Stimulated activated naive CD4-positive, alpha-beta T cell treated with Interleukin-2 at 50 U/mL for 16 hours (primary cell): ENCODE measurements at regions not wholly inside any gene's neighbourhood (a gene's known extent, or its start where the extent isn't known, plus 50 kb on each side); places are given as distances from the start of the nearest gene placed in this dataset.
"Not testable (repeated sequence)": the region's sequence is repeated elsewhere in the genome, so short reads cannot be mapped to it uniquely, and the experiment has no call there.

Experiments used
- DNase-seq: peaks from one replicate; lab custom pipeline; 2025; lab: John Stamatoyannopoulos, UW

DNA sequence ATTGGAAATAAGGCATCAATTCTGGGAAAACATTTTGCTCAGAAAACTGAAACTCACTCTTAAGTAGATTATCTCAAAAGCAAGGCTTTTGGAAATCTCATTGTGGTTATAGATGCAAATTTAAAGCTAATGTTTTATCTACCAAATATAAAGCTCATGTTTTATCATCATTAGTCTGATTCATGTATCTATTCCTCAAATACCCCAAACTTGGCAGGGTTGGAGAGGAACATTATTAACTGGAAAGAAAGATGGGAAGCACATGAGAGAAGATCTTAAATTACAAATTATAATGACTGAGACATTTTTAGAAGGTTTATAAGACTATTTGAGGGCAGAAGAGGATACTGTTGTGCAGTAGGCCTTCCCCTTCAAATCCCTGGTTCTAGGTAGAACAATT, 137.3 kb upstream of the TGFBR2 start:
- no peak for DNase-seq

DNA sequence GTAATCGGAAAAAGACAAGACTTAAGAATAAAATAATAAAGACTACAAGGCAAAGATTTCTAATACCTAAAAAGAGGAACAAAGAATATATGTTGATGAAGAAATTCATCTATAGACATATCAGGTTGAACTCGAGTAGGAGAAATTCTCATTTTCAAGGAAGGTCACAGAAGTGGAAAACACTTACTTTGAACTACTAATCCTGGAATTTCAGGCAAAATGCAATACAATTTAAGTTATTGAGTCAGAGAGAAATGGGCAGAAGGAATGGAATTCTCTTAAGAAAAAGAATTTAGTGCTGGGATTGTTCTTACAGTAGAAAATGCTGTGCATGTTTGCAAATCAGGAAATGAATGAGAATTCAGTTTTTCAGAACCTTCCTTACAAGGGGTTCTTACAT, 135.9 kb upstream of the TGFBR2 start:
- no peak for DNase-seq

DNA sequence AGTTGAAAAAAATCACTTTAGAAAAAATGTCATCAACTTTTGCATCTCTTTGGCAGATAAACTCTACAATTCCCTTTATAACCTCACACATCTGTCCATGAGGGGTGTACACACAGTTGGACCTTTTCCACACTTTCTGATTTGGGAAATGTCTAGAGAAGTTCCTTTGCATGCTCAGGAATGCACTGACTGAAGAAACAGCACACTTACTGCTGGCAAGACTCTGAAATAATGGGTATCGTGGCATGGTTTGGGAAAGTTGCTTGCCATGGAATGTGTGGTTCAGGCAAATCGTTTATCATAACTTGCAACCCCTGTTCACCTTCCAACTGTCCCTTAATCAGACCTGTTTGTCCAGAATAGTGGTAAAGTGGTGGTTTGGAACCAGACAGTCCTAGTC, 135.3 kb upstream of the TGFBR2 start:
- DNase-seq, result no peak

DNA sequence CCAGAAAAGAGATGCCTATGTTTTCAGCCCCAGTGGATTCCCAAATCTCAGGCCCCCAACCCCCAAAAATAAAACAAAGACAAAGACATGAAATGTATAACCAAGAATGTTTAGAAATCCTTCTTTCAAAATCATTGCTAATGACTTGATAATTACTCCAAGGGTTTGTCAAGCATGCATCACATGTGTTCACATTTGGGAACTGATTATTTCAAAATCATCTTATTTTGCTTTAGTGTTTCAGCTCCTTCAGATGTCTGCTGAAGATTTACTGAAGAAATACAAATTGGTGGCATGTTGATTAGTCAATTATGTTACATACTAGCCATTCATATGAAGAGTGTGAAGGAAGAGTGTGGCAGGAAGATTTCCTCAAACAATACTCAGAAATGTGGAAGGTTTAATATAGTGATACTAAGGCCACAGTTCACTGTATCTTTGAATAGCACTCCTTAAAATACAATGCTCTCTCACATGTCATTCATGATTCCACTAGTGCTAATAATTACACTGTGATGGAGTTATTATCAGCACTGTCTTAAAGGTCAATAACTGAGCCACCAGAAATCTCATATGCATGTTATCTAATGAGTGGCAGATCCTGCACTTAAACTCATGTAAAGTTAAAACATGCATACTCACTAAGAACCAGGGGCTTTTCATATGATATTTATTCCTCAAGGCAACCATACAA, 134.5 kb upstream of the TGFBR2 start:
- DNase-seq, result no peak

DNA sequence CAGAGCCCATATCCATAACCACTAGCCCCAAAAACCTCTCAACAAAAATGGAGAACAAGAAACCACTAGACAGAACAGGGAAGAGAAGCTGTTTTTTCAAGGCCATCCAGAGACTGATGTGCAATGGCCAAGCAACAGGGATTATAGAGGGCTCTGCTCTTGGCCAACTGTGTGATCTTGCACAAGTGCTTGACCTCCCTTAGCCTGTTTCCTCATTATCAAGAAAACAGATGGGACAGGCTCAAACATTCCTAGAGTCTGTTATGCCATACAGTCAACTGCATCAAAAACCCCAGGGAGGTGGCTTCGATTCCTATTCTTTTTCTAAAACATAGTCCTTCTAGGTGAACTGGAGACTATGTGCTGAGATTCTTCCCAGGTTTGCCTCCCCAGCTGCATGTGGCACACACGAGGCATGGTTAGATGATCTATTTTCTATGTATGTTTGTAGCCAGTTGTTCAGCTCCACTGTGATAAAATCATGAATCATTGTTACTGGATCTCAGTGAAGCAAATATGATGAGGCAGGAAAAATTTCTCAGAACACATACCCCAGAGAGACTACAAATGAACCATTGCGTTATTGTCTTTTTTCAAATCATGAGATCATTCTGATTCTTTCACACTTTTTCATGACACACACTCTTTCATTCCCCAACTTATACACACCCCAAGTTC, 132.9 kb upstream of the TGFBR2 start:
- no peak for DNase-seq

DNA sequence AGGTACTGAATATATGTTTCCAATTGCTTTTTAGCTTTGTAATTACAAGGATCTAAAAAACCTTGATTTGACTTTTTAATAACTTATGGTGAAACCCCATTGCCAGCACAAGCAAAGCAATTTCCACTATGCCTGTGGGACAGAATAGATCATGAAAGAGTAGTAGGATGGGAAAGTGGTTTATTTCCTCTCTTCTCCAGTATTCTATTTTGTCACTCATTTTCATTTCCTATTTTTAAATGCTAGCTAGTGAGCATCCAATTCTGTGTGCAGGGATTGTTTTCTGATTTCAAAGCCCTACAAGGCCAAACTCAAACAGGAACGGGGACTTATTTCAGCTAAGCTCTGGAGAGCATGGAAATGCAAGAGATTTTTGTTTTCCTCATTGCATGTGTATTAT, 132.0 kb upstream of the TGFBR2 start:
- no peak for DNase-seq

DNA sequence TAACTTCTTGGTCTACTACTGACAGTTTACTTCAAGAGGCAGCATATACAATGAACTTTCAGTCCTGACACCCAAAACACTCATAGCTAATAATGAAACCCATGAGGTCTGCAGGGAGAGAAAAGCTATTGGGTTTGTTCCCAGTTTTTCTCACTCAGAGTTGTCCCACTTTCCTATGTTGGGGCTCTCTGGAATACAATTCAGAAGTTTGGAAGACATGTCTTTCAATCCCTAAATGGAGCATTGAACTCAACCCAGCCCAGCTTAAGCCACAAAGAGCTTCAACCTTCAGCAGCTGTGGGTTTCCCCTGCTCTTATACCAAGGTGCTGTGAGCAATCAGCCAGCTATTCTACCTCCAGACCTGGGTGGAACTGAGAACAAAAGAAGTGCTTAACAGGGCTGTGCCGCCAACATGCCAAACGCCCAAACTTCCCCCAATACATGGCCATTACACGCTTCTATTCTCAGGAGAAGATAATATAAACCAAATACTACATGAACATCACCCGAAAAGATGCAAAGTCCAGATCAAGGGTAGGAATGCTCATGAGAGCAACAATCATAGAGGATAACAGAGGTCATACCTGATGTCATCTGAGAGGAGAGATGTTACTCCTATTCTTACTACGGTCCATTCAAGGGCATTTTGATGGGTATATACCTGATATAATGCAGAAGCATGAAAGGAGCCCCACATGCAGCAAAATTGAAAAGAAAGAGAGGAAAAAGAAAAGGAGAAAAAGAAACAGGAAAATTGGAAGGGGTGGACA, 131.2 kb upstream of the TGFBR2 start:
- no peak for DNase-seq

DNA sequence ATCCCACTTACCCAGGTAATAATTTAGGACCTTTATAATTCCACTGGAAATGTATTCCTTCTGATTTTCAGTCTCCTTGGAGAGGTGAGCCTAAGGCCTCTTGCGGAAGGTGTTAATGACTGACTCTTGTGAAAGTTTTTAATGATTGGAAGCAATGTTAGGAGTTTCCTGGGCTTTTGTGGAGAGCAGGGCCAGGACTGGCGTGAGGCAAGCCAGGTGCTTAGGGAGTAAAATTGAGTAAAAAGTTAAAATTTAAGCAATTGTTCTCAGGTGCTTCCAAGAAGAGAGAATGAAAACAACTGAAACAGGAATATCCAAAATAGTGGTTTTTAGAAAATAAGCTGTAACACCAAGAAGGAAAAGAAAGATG, 130.6 kb upstream of the TGFBR2 start:
- no peak for DNase-seq

DNA sequence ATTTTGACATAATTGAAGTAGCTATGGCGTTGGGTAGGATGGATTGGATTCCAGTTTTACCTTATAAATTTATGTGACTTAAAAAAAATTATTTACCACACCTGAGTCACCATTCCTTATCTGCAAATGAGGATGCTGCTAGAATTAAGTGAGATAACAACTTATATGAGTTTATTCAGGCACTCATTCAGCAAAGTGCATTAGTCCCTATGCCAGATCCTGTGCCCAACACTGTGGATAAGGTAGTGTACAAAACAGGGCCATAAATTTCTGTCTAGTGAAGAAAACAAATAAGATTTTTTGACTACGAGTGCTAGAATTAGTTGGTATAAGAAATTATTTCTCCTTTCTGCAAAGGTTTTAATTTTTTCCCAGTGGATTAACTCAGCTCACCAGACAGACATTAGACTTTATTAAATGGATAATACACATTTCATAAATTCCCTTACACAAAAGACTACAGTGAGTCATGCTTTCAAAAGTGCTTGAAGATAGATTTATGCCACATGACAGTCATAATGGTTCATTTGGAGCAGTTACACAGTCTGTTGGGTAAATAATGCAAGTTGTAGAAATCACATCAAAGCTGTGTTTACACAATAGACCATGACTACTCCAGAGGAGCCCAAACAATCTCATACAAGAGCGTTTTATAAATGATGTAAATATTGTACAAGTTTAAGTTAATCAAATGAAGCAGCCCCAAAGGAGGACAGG, 129.9 kb upstream of the TGFBR2 start:
- no peak for DNase-seq

DNA sequence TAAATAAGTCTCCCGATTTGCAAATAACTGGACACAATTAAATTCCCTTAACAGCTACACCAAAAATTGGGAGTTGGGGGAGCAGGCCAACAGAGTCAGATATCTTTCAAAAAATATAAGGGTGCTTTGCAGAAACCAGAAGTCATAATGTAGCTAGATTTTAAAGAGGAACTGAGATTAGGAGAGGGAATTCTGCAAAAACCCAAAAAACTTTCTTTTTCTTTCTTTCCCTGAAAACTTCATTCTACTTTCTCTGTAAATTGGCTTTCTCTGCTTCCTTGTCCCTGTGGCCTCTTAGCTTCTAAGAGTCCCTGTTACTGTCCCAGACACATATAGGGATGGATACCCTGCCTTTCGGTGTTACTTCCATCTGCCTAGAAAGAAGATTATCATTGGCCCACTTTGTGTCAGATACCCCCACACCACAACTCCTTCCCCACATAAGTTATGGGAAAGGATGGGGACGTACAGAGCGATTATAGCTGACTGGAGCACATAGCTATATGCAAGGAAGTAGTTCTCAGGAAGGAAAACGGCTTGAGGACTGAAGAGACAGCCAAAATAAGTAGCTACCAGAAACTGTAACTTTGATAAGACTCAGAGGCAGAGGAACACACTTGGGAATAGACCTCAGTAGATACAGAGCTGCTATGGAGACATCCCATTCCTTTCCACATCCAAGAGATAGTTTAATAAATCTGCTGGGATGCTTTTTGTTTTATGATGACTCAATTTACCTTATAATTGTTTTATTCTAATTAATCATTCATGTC, 129.1 kb upstream of the TGFBR2 start:
- DNase-seq, result no peak

DNA sequence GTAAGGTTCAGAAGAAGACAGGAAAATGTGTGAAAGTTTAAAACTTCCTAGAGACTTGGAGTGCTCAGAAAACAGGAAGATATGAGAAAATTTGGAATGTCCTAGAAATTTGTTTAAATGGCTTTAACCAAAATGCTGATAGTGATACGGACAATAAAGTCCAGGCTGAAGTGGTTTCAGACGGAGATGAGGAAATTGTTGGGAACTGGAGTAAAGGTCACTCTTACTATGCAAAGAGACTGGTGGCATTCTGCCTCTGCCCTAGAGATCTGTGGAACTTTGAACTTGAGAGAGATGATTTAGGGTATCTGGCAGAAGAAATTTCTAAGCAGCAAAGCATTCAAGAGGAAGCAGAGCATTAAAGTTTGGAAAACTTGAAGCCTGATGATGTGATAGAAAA, 126.7 kb upstream of the TGFBR2 start:
- not testable (repeated sequence) for DNase-seq

DNA sequence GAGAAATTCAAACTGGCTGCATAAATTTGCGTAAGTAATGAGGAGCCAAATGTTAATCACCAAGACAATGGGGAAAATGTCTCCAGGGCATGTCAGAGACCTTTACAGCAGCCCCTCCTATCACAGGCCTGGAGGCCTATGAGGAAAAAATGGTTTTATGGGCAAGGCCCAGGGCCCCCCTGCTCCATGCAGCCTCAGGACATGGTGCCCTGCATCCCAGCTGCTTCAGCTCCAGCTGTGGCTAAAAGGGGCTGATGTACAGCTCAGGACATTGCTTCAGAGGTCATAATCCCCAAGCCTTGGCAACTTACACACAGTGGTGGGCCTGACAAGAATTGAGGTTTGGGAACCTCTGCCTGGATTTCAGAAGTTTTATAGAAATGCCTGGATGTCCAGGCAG, 126.2 kb upstream of the TGFBR2 start:
- DNase-seq, result not testable (repeated sequence)

DNA sequence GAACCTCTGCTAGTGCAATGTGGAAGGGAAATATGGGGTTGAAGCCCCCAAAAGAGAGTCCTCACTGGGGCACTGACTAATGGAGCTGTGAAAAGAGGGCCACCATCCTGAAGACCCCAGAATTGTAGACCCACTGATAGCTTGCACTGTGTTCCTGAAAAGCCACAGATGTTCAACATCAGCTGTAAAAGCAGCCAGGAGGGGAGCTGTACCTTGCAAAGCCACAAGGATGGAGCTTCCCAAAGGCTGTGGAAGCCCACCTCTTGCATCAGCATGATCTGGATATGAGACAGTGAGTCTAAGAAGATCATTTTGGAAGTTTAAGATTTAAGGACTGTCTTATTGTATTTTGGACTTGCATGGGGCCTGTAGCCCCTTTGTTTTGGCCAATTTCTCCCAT, 125.8 kb upstream of the TGFBR2 start:
- DNase-seq, result no peak

DNA sequence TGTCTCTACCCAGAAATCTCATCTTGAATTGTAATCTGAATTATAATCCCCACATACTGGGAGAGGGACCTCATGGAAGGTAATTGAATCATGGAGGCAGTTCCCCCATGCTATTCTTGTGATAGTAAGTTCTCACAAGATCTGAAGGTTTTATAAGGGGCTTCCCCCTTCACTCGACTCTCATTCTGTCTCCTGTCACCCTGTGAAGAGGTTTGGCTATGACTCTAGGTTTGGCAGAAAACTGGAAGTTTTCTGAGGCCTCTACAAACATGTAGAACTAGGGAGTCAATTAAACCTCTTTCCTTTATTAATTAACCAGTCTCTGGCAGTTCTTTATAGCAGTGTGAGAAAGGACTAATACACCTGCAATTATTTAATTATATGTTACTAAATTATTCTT, 125.2 kb upstream of the TGFBR2 start:
- DNase-seq, result no peak

DNA sequence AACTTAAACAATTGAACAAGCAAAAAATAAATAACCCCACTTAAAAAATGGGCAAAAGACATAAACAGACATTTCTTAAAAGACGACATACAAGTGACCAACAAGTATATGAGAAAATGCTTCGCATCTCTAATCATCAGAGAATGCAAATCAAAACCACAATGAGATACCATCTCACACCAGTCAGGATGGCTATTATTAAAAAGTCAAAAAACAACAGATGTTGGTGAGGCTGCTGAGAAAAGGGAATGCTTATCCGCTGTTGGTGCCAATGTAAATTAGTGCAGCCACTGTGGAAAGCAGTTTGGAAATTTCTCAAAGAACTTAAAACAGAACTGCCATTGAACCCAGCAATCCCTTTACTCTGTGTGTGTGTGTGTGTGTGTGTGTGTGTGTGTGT, 122.2 kb upstream of the TGFBR2 start:
- not testable (repeated sequence) for DNase-seq

DNA sequence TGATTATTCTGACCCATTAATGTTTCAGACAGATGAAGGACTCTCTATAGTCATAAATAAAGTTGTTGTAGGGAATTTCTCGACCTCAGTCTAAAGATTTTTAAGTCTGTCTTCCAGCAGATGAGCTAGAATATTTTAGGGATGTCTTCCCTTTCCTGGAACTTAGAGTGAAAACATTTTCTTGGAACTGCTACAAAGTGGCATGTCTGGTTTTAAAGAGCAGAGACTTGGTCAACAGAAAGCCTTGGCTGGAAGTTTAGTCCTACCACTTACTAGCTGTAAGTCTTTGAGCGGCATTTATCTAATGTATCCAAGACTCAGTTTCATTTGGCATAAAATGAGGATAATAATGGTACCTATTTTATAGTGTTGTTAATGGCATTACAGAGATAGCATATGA, 120.0 kb upstream of the TGFBR2 start:
- DNase-seq, result no peak

DNA sequence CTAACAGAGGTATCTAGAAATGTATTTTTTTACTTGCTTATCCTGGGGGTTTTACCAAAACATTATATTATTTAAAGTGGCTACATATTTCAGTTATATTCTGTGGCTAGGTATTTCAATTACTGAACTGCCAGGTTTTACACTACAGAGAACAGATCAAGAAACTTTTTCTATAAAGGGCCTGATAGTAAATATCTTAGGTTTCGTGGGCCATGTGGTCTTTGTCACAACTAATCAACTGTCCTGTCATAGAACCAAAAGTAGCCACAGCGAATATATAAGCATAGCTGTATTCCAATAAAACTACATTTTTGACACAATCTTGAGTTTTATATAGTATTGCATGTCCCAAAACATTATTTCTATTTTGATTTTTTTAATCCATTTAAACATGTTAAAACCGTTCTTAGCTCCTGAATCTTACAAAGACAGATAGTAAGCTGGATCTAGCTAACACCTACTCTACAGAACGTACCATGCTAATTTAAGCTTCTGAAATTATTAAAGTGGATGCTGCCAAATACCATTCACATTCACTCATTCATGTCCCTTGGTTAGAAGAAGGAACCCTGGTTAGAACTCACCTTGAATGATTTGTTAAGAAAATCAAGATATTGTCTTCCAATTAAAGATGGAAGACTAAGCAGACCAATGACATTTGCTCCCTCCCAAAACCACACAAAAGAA, 118.2 kb upstream of the TGFBR2 start:
- no peak for DNase-seq

DNA sequence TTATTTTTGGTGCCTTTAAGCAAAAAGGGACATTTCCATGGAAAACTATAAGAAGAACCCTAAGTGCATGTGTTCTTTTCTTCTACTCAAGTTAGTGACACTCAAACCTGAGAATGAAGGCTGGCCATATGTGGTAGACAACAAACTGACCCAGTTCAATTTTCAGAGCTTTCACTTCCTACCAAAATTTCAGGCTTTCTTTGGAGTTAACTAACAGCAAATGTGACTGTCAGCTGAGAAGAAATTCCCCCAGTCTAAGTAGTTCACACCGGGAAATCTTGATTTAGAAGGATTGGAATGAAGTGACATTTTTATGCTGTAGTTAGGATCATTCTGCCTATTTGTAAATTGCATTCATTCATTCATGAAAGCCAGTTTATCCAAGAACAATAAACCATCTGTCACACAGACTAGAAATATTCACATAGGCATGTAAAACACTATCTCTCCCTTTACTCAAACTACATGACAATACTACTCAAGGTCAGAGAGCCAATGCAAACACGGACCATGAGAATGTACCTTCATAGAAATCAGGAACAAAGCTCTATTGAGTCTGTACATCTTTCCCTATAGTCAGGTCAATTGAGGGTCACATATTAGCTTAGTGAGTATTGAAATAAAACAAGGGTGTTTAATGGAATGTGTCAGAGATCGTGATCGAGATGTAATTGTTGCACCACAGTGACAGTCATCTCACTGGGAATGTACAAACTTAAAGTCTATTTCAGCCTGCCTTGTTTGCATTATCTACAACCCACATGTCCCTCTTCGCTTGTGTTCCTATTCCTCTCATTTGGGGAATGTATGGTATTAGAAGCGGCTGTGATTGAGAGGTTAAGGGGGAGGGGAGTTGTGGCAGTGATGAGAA, 113.8 kb upstream of the TGFBR2 start:
- DNase-seq, result no peak

DNA sequence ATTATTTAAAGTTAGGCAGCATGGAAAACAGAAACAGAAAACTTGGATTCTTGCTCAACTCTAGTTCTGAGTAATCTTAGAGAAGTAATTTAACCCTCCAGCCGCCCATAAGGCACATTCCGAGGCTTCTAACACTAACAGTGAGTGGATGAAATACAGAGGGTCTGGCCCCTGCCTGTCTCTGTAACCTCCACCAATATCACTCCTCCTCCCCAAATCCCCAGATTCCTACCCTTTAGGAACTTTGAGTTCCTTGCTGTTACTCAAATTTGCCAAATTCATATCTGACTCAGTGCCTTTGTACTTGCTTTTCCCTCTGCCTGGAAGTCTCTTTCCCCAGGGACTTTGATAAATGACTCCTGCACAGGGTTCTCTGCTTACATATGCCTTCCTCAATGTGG, 112.5 kb upstream of the TGFBR2 start:
- no peak for DNase-seq
